ENCODE measurements at regions not wholly inside any gene's neighbourhood (a gene's known extent, or its start where the extent isn't known, plus 50 kb on each side); places are given as distances from the start of the nearest gene placed in this dataset.

DNA sequence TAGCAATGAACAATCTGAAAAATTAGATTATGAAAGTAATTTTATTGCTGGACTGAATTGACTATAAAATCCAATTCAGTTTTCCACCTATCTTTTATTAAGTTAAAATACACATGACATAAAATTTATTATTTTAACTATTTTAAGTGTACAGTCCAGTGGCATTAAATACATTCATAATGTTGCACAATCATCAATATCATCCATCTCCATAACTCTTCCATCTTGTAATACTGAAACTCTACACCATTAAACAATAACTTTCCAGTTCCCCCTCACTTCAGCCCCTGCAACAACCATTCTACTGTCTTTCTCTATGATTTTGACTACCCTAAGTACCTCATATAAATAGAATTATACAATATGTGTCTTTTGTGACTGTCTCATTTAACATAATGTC is 200.6 kb upstream of the ITGA1 start:
- TF ChIP-seq, protein P1, sequence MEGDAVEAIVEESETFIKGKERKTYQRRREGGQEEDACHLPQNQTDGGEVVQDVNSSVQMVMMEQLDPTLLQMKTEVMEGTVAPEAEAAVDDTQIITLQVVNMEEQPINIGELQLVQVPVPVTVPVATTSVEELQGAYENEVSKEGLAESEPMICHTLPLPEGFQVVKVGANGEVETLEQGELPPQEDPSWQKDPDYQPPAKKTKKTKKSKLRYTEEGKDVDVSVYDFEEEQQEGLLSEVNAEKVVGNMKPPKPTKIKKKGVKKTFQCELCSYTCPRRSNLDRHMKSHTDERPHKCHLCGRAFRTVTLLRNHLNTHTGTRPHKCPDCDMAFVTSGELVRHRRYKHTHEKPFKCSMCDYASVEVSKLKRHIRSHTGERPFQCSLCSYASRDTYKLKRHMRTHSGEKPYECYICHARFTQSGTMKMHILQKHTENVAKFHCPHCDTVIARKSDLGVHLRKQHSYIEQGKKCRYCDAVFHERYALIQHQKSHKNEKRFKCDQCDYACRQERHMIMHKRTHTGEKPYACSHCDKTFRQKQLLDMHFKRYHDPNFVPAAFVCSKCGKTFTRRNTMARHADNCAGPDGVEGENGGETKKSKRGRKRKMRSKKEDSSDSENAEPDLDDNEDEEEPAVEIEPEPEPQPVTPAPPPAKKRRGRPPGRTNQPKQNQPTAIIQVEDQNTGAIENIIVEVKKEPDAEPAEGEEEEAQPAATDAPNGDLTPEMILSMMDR (IDR thresholded peaks at IDR 0.05): no peak
- TF ChIP-seq POLR2A (IDR thresholded peaks at IDR 0.05) (no peak), EP300 (IDR thresholded peaks at IDR 0.05) (no peak), POLR2AphosphoS5 (IDR thresholded peaks at IDR 0.05) (no peak)
